HEK293T (cell line): ENCODE measurements at regions not wholly inside any gene's neighbourhood (a gene's known extent, or its start where the extent isn't known, plus 50 kb on each side); places are given as distances from the start of the nearest gene placed in this dataset.

Source experiments
- BHLHE40 ChIP-seq: fragments of 450-650 bp; IDR thresholded peaks from 2 replicates; pipeline ENCODE4 v1.6.1; 2016; ENCODE audit warnings: mild to moderate bottlenecking, moderate library complexity, borderline replicate concordance
- FOXM1 ChIP-seq: fragments of 450-650 bp; IDR thresholded peaks from 2 replicates; pipeline ENCODE4 v1.6.1; 2017; ENCODE audit warnings: mild to moderate bottlenecking, borderline replicate concordance
- SUZ12 ChIP-seq: fragments of 450-650 bp; IDR thresholded peaks from 2 replicates; pipeline ENCODE4 v1.6.1; 2016; ENCODE audit warnings: mild to moderate bottlenecking

DNA sequence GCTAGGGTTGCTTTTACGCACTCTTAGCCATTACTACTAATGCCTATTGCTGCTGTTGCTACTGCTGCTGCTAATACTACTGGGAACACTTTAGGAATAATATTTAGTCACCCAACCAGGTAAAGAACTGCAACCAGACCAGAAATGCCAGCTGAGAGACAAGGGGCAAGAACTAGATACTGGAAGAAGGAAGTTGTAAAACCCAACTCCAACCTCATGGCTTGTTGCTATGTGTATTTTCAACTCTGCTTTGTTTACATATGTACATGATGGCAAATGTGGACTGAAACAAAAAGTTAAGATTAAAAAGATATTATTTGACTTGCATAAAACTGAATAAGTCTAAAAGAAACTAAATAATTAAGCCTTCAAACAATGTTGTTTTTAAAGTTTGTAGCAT lies 177.7 kb downstream of the GNAT3 start:
- TF ChIP-seq BHLHE40 (no peak), FOXM1 (no peak), SUZ12 (no peak)
